ENCODE measurements at regions not wholly inside any gene's neighbourhood (a gene's known extent, or its start where the extent isn't known, plus 50 kb on each side); places are given as distances from the start of the nearest gene placed in this dataset.
A peak's percentile ranks its signal among the peaks of the same experiment; 100 is the strongest.

DNA sequence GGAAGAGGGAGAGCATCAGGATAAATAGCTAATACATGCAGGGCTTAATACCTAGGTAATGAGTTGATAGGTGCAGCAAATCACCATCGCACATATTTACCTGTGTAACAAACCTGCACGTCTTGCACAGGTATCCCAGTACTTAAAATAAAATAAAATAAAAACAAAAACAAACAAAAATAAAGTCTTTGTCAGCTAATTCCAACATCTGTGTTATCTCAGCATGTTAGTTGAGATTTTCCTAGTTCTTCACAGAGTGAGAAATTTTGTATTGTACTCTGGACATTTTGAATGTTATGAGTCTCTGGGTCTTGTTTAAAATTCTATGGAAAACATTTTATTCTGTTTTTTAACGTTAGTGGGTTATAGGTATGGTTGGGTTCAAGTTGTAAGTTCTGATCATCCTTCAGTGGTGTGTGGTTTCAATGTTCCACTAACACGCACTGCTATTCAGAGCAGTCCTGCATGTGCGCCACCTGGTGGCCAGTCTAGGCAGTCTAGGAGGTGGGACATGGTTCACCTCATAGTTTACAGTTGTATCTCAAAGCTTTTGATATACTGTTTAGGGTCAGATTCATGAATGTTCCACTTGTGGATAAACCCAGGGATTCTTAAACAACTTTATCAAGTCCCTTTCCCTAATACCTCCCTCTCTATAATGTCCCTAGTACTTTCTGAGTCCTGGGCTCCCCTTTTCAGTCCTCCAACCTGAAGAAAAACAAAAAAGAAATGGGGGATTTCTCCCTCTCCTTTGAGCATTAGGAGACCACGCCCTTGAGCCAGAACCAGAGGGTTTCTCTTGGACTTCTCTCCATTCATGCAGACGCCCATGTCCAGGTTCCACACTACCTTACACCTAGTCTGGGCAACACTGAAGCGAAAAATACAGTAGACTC is 213.4 kb upstream of the GATA6 start:
- Histone ChIP-seq H3K4me1 (ENCODE audit: control insufficient read depth, insufficient read depth, low read length) (no peaks in the 10 kb centered on the region), H3K27ac (ENCODE audit: low read depth, low read length) (no peak overlapping the region), H3K36me3 (ENCODE audit: control insufficient read depth, insufficient read depth, low read length) (no peaks in the 10 kb centered on the region), H3K9me3 (ENCODE audit: control insufficient read depth, low read length) (peaks cover 32% of the 10 kb centered on the region), H3K9ac (ENCODE audit: extremely low read depth, low read length, poor library complexity, severe bottlenecking) (no peak overlapping the region), H3K4me3 (ENCODE audit: low read length) (peak overlapping the region; percentile 33), H3K27me3 (ENCODE audit: control insufficient read depth, insufficient read depth, low read length, poor library complexity, severe bottlenecking) (no peaks in the 10 kb centered on the region)
- H3K27ac Mint-ChIP-seq: no peak overlapping the region
- peak; percentile 91 for DNase-seq
- peaks cover 5% of the 10 kb centered on the region for H3K4me1 Mint-ChIP-seq
- H3K27me3 Mint-ChIP-seq (ENCODE audit: insufficient read depth): no peaks in the 10 kb centered on the region
- peaks cover 22% of the 10 kb centered on the region for H3K9me3 Mint-ChIP-seq
- peaks cover 5% of the 10 kb centered on the region for H3K36me3 Mint-ChIP-seq (ENCODE audit: low read depth)
- peak; percentile 99 for TF ChIP-seq CTCF (conservative IDR thresholded peaks at IDR 0.05)
- WGBS, 2 experiments (ENCODE audit: insufficient coverage in 1 of 2, insufficient read length in 1 of 2): 28 to 54% methylated on average over 5 to 8 of the region's 8 CpGs
- no peak overlapping the region for H3K4me3 Mint-ChIP-seq

DNA sequence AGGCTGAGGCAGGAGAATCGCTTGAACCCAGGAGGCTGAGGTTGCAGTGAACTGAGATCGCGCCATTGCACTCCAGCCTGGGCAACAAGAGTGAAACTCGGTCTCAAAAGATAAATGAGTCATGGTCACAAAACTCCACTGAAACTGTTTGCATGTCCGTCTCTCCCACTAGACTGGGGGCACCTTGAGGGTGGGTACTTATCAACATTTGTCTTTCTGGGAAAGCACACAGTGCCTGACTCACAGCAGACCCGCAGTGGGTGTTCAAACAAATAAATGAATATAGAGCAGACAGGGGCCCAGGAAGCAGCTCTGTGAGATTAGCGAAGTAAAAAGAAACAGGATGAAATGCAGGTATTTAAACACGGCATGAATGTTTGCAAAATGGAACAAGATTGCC is 211.1 kb upstream of the GATA6 start:
- Histone ChIP-seq H3K27ac (ENCODE audit: low read depth, low read length) (no peak overlapping the region), H3K9ac (ENCODE audit: extremely low read depth, low read length, poor library complexity, severe bottlenecking) (no peak overlapping the region), H3K27me3 (ENCODE audit: control insufficient read depth, insufficient read depth, low read length, poor library complexity, severe bottlenecking) (no peaks in the 10 kb centered on the region), H3K9me3 (ENCODE audit: control insufficient read depth, low read length) (peaks cover 22% of the 10 kb centered on the region), H3K4me3 (ENCODE audit: low read length) (no peak overlapping the region), H3K4me1 (ENCODE audit: control insufficient read depth, insufficient read depth, low read length) (no peaks in the 10 kb centered on the region), H3K36me3 (ENCODE audit: control insufficient read depth, insufficient read depth, low read length) (no peaks in the 10 kb centered on the region)
- no peak overlapping the region for H3K27ac Mint-ChIP-seq
- peaks cover 5% of the 10 kb centered on the region for H3K36me3 Mint-ChIP-seq (ENCODE audit: low read depth)
- 94% methylated on average over 8 of the region's 8 CpGs for WGBS, 2 experiments (ENCODE audit: insufficient coverage in 1 of 2, insufficient read length in 1 of 2)
- H3K27me3 Mint-ChIP-seq (ENCODE audit: insufficient read depth): no peaks in the 10 kb centered on the region
- DNase-seq: no peak
- H3K4me3 Mint-ChIP-seq: no peak overlapping the region
- H3K4me1 Mint-ChIP-seq: peaks cover 6% of the 10 kb centered on the region
- no peak for TF ChIP-seq CTCF (conservative IDR thresholded peaks at IDR 0.05)
- peaks cover 17% of the 10 kb centered on the region for H3K9me3 Mint-ChIP-seq

- Mint-ChIP-seq H3K27me3 (ENCODE audit: insufficient read depth) (no peaks in the 10 kb centered on the region), H3K9me3 (peaks cover 17% of the 10 kb centered on the region), H3K36me3 (ENCODE audit: low read depth) (peaks cover 5% of the 10 kb centered on the region), H3K4me1 (peaks cover 3% of the 10 kb centered on the region), H3K4me3 (no peak overlapping the region), H3K27ac (no peak overlapping the region)
- Histone ChIP-seq H3K4me1 (ENCODE audit: control insufficient read depth, insufficient read depth, low read length) (no peaks in the 10 kb centered on the region), H3K9ac (ENCODE audit: extremely low read depth, low read length, poor library complexity, severe bottlenecking) (no peak overlapping the region), H3K27ac (ENCODE audit: low read depth, low read length) (no peak overlapping the region), H3K36me3 (ENCODE audit: control insufficient read depth, insufficient read depth, low read length) (no peaks in the 10 kb centered on the region), H3K4me3 (ENCODE audit: low read length) (no peak overlapping the region), H3K27me3 (ENCODE audit: control insufficient read depth, insufficient read depth, low read length, poor library complexity, severe bottlenecking) (no peaks in the 10 kb centered on the region), H3K9me3 (ENCODE audit: control insufficient read depth, low read length) (peaks cover 18% of the 10 kb centered on the region)
- DNase-seq: no peak
- WGBS, 2 experiments (ENCODE audit: insufficient coverage in 1 of 2, insufficient read length in 1 of 2): 89 to 97% methylated on average over 4 to 5 of the region's 5 CpGs
- no peak for TF ChIP-seq CTCF (conservative IDR thresholded peaks at IDR 0.05)
These were observed 210.5 kb upstream of the GATA6 start for GRCh38 chr18:21958707-21959450.

Measured in endodermal cell (in vitro differentiated cells).